HG03135 (cell line): ENCODE measurements at regions not wholly inside any gene's neighbourhood (a gene's known extent, or its start where the extent isn't known, plus 50 kb on each side); places are given as distances from the start of the nearest gene placed in this dataset.
"Not testable (repeated sequence)": the region's sequence is repeated elsewhere in the genome, so short reads cannot be mapped to it uniquely, and the experiment has no call there.

Experiments used
- ATAC-seq: cut with Tn5 transposase; IDR thresholded peaks from one replicate; pipeline ENCODE4 v1.9.1; 2021; ENCODE audit warnings: mild to moderate bottlenecking, moderate library complexity; ENCODE audit not compliant: unreplicated experiment

DNA sequence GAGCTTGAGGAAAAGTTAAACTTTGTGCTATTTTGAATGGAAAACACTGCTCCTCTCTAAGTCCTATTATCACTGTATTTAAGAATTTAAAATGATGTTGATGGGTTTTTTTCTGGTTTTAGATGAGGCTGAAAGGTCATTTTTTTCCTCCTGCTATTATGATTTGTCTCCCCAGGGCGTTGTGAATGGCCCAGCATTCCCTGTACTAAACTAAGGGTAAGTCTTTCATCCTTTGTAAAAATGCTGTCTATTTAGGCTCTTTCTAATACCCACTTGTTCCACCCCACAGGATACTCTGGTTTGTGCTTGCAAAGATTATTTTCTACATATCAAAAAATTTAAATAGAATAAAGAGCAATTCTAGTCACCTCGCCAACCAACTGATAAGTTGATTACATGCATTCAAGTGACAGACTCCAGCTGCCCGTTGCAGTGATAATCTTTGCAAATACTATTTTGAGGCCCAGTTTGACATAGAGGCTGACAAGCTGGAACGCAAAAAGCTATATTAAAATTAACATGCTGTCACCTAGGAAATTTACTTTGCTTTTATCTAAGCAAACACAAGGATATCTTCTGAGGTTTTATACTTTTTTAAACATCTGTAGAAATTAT is 222.3 kb upstream of the TMEM229A start:
- no peak for ATAC-seq

- no peak for ATAC-seq
Measured at GRCh38 chr7:124254396-124254795, 221.5 kb upstream of the TMEM229A start.

GRCh38 chr7:124251636-124252035 is 218.8 kb upstream of the TMEM229A start:
- ATAC-seq, result no peak

DNA sequence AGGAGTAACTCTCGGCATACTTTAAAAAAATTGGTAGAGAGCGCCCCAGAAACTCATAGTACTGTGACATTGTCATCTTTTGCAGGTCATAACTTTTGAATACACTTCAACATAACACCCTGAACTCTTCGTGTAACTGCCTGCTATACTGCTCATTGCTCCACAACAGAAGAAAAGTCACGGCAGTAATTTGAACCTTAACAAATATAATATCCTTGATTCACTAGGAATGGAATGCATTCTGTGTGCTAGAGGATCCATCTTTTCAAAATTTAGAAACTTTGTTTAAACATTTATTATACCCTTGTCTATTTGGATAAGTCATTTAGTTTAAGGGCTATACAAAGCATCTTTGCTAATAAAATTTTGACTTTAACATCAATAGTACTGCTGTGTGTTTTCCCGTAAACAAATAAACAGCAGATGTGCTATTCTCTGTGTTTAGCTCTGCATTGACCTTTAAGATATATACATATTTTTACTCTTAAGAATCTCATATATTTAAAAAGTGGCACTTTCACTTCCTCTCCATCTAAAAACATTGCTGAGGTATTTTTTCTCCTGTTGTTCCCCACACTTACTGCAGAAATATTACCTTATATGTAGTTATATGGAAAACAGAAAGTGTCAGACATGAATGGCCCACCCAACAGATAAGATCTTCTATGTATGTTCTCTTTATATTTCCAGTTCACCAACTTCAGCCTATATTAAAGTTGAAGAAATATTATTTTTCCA is 217.6 kb upstream of the TMEM229A start:
- no peak for ATAC-seq

DNA sequence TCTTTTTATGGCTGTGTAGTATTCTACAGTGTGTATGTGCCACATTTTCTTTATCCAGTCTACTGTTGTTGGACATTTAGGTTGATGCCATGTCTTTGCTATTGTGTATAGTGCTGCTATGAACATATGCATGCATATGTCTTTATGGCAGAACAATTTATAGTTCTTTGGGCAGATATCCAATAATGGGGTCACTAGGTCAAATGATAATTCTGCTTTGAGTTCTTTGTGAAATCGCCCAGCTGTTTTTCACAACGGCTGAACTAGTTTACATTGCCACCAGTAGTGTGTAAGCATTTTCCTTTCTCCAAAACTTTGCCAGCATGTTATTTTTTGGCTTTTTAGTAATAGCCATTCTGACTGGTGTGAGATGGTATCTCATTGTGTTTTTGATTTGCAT is 214.8 kb upstream of the TMEM229A start:
- no peak for ATAC-seq

DNA sequence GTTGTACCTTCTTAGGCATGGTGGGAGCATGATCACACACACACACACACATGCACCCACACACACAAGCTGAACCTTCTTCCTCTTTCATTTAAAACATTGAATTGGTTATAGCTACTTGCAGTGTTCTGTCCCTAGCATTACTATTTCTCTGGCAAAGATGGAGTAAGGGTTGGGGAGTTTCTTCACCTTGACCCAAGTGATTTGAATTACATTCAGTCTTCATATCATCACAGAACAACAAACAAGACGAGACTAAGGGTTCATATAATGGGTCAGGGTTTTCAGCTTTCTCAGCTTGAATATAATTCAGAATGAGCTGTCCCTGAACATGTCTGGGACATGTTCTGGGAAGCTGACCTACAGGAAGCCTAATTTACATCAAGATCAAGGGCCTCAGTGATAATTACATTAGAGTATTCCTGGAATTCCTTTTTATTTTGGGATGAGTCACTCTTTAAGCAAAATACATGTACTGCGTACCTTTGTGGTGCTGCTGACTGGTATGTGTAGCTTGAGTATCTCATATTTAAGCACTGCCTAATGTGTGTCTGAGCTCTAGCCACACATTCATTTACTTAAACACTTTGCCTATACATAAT is 213.5 kb upstream of the TMEM229A start:
- no peak for ATAC-seq

DNA sequence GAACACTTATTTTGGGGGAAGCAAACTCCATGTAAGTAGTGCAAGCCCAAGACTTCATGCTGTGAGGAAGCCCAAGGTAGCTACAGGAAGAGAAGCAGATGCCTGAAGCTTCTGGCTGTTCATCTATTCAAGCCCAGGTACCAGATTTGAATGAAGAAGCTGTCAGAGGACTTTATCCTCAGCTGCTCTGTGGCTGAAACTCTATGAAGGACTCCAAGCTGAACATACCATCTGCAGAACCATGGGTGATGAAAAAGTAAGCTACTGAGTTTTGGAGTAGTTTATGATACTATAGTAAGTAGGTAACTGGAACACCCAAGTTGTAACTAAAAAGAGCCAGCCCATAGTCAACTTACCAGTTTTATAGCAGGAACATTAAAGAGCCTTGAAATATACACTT is 211.6 kb upstream of the TMEM229A start:
- ATAC-seq, result not testable (repeated sequence)

DNA sequence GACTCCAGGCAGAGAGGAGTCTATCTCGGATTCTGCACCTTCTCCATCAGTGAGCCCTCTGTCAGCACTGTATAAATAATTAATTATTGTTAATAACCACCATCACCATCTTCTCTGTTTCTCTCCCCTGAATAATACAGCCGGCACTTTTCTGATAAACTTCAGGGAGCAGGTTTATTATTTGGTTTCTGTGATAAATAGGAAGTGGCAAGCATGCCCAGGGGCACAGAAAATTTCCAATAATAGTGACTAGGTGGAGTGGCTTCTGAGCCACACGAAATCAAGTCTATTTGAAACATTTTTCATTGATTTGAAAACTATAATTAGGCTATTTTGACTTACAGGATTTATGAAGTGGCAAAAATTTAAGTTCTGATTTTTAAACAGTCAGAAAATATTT is 186.8 kb upstream of the TMEM229A start:
- no peak for ATAC-seq

- ATAC-seq, result no peak
Measured at GRCh38 chr7:124208642-124209041, 175.8 kb upstream of the TMEM229A start.

- ATAC-seq, result no peak
Measured at GRCh38 chr7:124208173-124208572, 175.3 kb upstream of the TMEM229A start.

- no peak for ATAC-seq
Measured at GRCh38 chr7:124205526-124205925, 172.7 kb upstream of the TMEM229A start.

- no peak for ATAC-seq
Measured at GRCh38 chr7:124202546-124202945, 169.7 kb upstream of the TMEM229A start.

DNA sequence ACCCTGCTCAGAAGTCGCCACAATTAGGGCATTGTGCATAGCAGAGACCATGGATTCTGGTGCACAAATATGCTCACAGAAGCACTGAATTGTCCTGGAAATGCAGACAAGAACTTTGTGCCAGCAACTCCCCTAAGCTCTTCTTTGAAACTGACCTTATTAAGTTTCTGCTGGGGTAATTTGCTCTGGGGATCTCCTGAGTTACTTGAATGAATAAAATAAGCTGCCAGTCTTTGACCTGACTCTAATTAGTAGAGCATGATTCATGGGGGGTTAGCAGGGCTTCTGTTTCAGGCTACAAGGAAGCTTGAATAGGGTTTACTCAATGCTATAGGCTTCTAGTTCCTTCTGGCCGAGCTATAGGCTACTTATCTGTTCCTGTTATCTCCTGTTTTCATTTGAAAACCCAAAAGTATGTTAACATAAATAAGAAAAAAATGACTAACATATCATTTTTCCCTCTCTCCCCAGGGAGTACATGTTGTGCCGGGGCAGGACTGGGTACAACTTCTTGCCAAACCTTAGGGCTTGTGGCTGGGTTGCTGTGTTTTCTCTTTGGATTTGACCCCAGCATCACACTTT is 169.0 kb upstream of the TMEM229A start:
- ATAC-seq, result no peak

- ATAC-seq, result no peak
Measured at GRCh38 chr7:124196519-124196918, 163.7 kb upstream of the TMEM229A start.

- ATAC-seq, result no peak
Measured at GRCh38 chr7:124192885-124193284, 160.0 kb upstream of the TMEM229A start.

DNA sequence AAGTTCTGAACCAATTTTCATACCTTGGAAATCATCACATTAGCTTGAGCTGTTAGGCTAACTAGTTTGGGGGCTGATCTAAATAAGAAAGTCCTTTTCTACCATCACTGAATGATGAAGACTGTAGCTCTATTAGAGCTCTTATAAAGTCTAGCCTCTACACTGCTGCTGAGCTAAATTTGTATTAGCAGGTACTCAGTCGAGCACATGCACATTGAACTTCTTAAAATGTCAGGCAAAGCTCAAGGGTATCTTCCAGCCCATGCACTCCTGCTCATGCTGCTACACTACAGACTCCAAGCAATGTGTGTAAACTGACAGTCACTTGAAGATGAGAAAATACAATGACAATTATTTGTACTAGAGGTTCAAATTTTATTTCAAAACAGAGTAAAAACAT is 158.8 kb upstream of the TMEM229A start:
- no peak for ATAC-seq

GRCh38 chr7:124191030-124191429 is 158.2 kb upstream of the TMEM229A start:
- ATAC-seq, result no peak

GRCh38 chr7:124188576-124188975 is 155.7 kb upstream of the TMEM229A start:
- ATAC-seq, result no peak

DNA sequence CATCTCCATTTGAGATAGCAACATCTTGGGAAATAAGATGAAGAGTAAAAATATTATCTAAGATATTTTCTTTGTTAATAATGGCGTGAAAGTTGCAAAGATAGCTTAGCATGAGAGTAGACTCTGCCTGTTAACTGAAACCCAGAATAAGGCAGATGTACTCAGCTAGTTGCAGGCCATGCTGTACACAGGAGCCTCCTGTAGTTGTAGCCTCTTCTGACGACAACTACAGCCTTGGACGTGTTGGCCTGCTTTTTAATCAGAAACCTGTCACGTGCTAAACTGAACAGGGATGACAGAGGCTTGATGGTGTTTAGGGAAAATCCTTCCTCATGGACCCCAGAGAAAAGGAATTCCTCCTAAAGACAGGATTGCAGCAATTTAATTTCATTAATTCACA is 155.1 kb upstream of the TMEM229A start:
- no peak for ATAC-seq

DNA sequence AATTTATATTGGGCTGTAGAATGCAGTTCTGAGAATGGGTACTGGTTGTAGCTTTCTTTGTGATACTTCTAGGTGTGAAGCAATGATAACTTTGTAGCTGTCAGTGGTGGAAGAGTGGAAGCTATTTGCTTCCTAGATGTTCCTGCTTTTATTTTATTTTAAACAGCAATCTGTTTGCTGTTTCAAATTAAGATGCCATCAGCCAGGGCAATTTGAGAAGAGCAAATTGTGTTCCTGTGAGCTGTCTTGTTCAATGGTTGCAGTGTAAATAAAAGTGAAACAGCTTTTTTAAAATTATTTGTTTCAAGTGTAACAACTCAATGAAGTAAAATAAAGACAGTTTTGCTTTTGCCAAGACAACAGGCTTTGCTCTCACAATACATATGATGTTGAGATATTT is 150.8 kb upstream of the TMEM229A start:
- no peak for ATAC-seq

DNA sequence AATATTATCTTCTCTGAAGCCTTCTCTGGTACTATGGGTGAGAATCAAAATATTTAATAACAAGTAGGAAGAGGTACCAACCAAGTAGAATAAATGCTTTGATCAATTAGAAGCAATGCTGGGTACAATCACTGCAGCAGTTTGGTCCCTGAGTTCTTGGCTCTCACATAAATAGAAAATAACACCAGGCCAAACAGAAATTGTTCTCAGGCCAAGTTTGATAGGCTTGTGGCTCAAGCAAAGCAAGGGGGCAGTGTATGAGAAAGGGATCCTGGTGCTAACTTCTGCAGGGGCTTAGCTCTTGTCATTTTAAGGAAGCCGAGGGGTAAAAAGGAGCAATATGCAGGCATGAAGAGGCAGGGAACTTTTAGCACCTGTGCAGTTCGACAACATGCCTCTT is 146.8 kb upstream of the TMEM229A start:
- ATAC-seq, result no peak

DNA sequence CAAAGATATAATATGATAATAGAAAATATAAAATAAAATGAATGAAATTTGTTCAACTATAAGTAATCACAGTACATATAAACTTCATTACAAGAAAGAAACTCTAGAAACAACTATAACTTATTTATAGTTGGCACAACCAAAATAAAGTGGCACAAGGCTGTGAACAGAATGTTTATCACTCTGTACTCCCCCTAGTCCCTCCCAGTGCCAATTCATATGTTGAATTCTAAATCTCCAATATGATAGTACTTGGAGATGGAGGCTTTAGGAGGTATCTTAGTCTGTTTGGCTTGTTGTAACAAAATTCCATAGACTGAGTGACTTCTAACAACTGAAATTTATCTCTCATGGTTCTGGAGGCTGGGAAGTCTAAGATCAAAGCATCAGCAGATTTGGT is 145.0 kb upstream of the TMEM229A start:
- ATAC-seq, result no peak
